ENCODE measurements at regions not wholly inside any gene's neighbourhood (a gene's known extent, or its start where the extent isn't known, plus 50 kb on each side); places are given as distances from the start of the nearest gene placed in this dataset.

- no peak for DNase-seq
Observed at GRCh38 chr5:61800450-61800849, 468.4 kb downstream of the ZSWIM6 start.

DNA sequence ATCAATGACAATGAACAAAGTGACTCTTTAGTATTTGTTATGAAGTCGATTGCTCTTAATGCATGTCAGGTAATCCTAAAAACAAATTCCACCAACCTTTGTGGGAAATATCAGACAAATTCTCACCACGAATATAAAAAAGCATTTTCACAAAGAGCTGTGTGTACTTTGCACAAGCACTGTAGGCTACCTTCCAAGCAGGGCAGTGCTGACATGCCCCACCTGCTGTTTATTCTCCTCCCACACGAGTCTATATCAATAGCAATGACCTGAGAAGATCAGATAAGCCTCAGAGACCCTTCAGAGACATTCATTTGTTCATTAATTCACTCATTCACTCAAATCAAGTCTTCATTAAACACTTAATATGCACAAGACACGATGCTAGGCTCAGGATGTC is 469.1 kb downstream of the ZSWIM6 start:
- no peak for DNase-seq

- DNase-seq, result no peak
Observed at GRCh38 chr5:61802456-61802855, 470.4 kb downstream of the ZSWIM6 start.

DNA sequence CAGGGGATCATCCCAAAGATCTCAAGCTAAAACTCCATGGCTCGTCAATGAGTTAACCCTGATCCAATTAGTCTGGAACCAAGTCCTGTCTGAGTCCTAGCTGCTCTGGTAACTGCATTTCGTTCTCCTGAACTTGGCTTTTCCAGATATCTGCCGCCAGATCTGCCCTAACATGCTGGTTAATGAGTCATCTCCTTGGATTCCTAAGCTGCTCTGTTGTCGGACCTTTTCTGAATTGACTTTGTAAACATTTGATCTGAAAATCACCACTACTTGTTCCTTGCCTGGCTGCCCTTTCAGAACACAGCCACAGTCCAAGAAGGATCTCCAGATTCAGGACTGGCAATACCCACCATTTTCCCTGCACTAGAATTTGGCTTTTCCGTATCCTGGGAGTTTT is 473.0 kb downstream of the ZSWIM6 start:
- DNase-seq, result no peak

DNA sequence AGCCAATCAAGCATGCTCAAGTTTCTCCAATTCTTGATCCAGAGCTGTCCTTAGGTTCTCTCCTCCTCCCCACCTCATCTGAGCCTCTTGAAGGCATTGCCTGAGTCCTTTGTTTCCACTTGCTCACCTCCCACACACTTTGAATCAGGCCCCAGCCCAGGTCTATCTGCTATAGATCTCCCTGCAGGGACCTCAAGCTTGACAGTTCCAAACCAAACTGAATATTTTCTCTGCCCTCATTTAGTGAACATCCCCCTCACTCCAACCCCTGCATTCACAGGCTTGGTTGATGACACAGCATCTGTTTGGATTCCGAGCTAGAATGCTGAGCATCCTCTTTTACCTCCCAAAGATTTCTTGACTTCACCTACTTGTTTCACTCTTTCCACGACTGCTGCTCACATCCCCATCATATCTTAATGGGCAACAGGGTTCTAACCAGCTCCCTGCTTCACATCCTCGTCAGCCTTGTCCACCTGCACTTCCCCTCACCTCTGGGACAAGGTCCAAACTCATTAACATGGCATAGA is 474.5 kb downstream of the ZSWIM6 start:
- no peak for DNase-seq

DNA sequence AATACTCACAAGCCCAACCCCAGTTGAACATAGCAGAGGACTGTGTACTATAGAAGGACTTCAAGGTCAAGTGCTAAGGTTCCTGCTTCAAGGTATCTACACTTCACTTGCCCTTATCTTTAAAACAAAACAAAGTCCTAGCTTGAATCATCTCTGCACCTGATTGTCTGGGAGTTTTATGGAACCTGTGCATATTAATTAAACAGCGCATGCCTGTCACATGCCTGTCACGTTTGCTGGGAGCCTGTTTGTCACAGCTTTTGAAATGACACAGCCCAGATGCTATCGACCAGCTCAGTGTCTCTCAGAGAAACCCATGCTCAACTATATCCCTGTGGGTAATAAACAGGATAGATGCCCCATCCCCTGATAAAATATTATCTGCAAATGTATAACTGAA is 476.0 kb downstream of the ZSWIM6 start:
- no peak for DNase-seq

- no peak for DNase-seq
Observed at GRCh38 chr5:61808909-61809308, 476.9 kb downstream of the ZSWIM6 start.

DNA sequence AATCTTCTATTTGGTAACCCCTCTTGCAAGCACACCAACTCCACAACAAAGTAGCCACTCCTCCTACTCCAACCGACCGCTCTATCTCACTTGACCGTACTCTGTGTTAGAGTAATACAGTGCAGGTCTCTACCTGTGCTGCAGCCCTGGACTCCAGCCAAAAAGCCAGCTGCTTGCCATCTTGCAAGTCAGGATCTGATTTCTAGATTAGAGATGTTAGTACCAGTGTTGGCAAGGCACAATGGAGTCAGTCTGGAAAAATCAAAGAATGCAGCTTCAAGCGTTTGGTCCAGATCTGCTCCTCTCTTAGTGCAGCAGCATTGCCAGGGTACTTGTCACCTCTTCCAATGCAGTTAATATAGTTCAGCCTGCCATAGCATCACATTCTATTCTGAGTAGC is 477.6 kb downstream of the ZSWIM6 start:
- DNase-seq, result peak; percentile 70

GRCh38 chr5:61811052-61811451 is 479.0 kb downstream of the ZSWIM6 start:
- DNase-seq, result no peak

- no peak for DNase-seq
Observed at GRCh38 chr5:61813361-61813760, 481.3 kb downstream of the ZSWIM6 start.

DNA sequence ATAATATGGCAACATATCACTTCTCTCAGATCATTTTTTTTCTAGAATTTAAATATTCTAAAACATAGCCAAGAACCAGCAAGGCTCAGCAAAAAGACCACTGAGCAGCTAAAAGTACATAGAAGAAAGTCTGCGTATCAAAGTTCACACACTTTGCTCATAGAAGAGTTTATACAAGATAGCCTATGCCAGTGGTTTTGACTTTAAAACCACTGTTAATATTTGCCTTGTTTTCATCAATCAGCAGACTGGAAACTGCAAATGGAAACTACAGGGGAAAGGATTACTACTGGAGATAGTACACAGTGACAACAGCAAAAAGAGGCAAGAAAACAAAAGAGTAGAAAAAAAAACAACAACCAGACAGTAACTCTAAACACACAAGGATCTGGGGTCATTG is 483.3 kb downstream of the ZSWIM6 start:
- no peak for DNase-seq

DNA sequence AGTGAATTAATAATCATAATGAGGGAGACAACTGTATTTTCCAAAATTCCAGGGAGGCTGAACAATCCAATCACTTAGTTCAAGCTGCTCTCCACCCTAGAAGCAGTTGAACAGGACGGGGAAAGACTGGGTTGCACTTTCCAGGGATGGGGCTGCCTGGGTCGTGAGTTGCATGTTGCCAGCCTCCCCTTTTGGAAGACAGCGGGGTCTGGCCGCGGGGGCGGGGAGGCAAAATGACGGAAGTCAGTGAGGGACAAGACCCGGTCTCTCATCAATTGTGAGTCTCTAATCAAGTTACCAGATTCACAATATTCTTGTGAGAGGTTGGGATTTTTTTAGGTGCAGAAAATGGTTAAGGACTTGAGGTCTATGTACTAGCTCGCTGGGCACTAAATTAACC is 484.1 kb downstream of the ZSWIM6 start:
- DNase-seq, result no peak

- DNase-seq, result no peak
Observed at GRCh38 chr5:61816585-61817450, 484.8 kb downstream of the ZSWIM6 start.

GRCh38 chr5:61817472-61818326 is 485.6 kb downstream of the ZSWIM6 start:
- DNase-seq, result no peak

DNA sequence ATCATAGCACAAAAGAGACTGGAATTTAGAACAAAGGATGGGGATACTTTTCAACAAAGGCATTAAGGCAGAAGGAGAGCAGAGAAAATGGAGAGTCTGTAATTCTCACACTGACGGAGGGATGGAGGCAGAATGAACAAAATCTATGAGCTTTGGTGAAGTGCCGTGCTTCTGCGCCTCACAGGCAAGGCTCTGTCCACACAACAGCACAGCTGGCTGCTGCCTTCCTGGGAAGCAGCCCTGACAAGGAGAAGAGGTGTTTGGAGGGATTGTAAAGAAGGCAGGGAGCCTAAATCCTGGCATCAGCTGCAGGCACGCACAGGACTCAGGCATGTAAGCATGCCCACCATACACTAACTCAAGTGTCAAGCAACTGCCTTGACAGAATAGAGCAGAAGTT is 485.2 kb upstream of the KIF2A start:
- DNase-seq, result no peak

- no peak for DNase-seq
Observed at GRCh38 chr5:61821561-61821960, 484.4 kb upstream of the KIF2A start.

DNA sequence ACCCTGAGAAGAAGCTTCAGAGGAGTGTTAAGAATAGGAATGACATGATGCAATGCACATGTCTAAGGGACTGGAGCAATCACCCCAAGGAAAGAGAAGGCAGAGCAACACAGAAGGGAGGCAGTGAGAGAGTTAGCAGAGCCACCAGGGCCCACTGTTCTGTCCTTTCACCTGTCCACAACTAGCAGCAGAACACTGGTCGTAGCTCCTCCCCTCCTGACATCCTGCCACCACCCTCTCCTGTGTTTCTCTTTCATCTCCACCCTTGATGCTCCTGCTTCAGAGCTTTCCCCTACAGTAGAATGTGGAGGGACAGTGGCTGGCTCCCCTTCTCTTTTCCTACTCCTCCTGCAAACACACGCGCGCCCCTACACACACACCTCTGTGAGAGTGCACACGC is 483.4 kb upstream of the KIF2A start:
- DNase-seq, result no peak

GRCh38 chr5:61823065-61823464 is 482.9 kb upstream of the KIF2A start:
- no peak for DNase-seq

GRCh38 chr5:61823781-61824180 is 482.2 kb upstream of the KIF2A start:
- DNase-seq, result no peak

- DNase-seq, result no peak
Observed at GRCh38 chr5:61824396-61824795, 481.6 kb upstream of the KIF2A start.

DNA sequence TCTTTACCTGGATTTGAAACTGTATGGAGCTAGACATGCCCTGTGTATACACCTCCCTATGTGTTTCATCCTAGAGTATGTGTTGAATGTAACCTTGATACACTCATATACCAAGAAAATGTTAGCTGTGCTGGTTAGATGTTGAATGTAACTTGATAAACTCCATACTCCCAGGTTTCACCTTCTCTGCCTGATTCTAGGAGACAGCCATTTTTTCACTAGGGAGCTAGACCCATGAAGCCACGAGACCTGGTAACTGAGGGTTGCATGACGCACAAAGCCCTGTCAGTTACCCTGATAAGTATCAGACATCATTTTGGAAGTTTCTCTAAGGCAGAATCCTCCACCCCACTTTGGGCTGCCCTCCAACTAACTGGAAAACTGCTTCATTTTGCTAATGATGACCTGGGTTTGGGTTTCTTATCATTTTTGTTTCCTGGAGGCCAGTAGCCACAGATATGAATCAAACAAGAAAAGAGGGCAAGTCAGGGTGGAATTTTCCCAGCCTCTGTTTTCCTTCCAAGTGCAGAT is 478.5 kb upstream of the KIF2A start:
- DNase-seq, result no peak

- DNase-seq, result no peak
Observed at GRCh38 chr5:61828856-61829255, 477.1 kb upstream of the KIF2A start.

GRCh38 chr5:61831736-61832135 is 474.3 kb upstream of the KIF2A start:
- DNase-seq, result no peak

DNA sequence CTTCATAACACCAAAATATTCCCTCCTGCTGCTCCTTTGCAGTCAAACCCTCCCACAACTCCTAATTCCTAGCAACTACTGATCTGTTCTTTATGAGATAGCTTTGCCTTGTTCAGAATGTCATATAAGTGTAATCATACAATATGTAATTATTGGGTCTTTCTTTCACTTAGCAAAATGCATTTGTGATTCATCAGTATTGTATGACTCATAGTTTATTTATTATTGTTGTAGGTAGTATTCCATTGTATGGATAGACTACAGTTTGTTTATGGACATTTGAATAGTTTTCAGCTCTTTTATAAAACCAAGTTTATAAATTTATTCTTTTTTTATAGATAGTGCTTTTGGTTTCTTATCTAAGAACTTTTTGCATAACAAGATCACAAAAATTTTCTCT is 468.2 kb upstream of the KIF2A start:
- no peak for DNase-seq
